ENCODE measurements at regions not wholly inside any gene's neighbourhood (a gene's known extent, or its start where the extent isn't known, plus 50 kb on each side); places are given as distances from the start of the nearest gene placed in this dataset.

DNA sequence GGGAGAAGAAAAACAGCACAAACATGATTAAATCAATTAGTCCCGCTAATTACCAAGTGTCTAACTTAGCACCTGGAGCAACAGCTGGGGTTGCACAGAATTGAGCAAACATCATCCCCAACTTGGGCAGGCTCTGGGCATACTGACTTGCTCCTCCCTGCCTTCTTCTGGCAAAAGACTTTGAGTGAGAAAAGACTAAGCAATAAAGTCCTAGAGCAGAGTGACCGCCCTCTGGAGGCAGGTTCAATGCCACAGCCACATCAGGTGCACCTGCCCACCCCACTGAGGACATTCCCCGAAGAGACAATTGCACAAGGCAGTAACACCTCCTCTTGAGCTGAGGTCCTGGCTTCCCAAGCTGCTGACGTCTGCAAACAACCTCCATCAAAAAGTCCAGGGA is 358.3 kb downstream of the SOX9 start (continued):
- TF ChIP-seq POLR2A (IDR thresholded peaks at IDR 0.05; ENCODE audit: low read length), result no peak
- TF ChIP-seq, protein P1, sequence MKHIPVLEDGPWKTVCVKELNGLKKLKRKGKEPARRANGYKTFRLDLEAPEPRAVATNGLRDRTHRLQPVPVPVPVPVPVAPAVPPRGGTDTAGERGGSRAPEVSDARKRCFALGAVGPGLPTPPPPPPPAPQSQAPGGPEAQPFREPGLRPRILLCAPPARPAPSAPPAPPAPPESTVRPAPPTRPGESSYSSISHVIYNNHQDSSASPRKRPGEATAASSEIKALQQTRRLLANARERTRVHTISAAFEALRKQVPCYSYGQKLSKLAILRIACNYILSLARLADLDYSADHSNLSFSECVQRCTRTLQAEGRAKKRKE (CRISPR knock-in tag; IDR thresholded peaks at IDR 0.05; ENCODE audit: low read depth), result no peak
- TF ChIP-seq RAD21 (conservative IDR thresholded peaks at IDR 0.05 in 1 of 2, IDR thresholded peaks at IDR 0.05 in 1 of 2), result peak; percentile 33 to 49; a peak in 3 of 5 replicates
- no peak for TF ChIP-seq BHLHE40 (IDR thresholded peaks at IDR 0.05; ENCODE audit: low read depth, low read length)
- TF ChIP-seq TFCP2L1 (CRISPR knock-in tag; IDR thresholded peaks at IDR 0.05), result no peak
- TF ChIP-seq CHD4 (IDR thresholded peaks at IDR 0.05; ENCODE audit: borderline replicate concordance), result no peak
- peak; percentile 16 for TF ChIP-seq MAFK (IDR thresholded peaks at IDR 0.05; ENCODE audit: partially characterized antibody)
- no peak for TF ChIP-seq POLR2AphosphoS2 (conservative IDR thresholded peaks at IDR 0.05; ENCODE audit: low read length)
- TF ChIP-seq, protein P2, sequence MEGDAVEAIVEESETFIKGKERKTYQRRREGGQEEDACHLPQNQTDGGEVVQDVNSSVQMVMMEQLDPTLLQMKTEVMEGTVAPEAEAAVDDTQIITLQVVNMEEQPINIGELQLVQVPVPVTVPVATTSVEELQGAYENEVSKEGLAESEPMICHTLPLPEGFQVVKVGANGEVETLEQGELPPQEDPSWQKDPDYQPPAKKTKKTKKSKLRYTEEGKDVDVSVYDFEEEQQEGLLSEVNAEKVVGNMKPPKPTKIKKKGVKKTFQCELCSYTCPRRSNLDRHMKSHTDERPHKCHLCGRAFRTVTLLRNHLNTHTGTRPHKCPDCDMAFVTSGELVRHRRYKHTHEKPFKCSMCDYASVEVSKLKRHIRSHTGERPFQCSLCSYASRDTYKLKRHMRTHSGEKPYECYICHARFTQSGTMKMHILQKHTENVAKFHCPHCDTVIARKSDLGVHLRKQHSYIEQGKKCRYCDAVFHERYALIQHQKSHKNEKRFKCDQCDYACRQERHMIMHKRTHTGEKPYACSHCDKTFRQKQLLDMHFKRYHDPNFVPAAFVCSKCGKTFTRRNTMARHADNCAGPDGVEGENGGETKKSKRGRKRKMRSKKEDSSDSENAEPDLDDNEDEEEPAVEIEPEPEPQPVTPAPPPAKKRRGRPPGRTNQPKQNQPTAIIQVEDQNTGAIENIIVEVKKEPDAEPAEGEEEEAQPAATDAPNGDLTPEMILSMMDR (IDR thresholded peaks at IDR 0.05), result peak; percentile 26

DNA sequence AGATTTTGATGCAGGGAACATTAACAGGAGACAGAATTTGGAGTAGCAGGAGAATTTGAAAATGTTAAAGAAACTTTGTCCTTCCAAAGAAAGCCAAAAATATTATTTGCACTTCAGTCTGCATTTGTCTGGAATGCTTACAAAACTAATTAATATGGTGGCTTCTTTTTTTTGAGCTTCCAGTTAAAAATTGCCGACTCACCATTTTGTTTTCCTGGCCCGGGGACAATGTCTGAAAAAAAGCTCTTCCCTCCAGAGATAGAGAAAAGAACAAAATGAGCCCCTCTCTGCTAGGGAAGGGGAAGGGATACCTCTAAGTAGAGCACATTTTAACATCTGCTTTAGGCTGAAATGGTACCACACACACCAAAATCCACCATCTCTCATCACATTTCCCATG is 360.8 kb downstream of the SOX9 start:
- peak; percentile 23 for FAIRE-seq
- ChIA-PET CTCF (interaction anchor here (1.2 to 1.8 kb wide), 2 partner anchors 50 to 56 kb away, joined by 3 to 4 read pairs; no protein-coding TSS in a partner anchor), POLR2A (no interaction called here)
- Histone ChIP-seq H3K27ac (0 out of 6 replicates have a peak overlapping the region, but pooled peaks of 1 of the 2 experiments have one; percentile 15), H3K4me2 (no peak overlapping the region), H3K4me1 (peaks cover 27% of the 10 kb centered on the region), H3K9me3 (0 out of 3 replicates have a peak, but pooled peaks cover 4% of the 10 kb centered on the region), H3K4me3 (no peak overlapping the region)
- WGBS (ENCODE audit: missing lambda C conversion rate), result 96% methylated on average over 2 of the region's 2 CpGs
- no peak for ATAC-seq
- TF ChIP-seq MAFK (IDR thresholded peaks at IDR 0.05; ENCODE audit: partially characterized antibody) (peak; percentile 97), NR3C1 (IDR thresholded peaks at IDR 0.05) (no peak), HOXB5 (CRISPR knock-in tag; IDR thresholded peaks at IDR 0.05) (no peak), SREBF2 (IDR thresholded peaks at IDR 0.05) (no peak), NFE2L2 (conservative IDR thresholded peaks at IDR 0.05; ENCODE audit: low read length) (peak; percentile 28; the same call in 1 of the 2 replicates)
- TF ChIP-seq, protein P3, sequence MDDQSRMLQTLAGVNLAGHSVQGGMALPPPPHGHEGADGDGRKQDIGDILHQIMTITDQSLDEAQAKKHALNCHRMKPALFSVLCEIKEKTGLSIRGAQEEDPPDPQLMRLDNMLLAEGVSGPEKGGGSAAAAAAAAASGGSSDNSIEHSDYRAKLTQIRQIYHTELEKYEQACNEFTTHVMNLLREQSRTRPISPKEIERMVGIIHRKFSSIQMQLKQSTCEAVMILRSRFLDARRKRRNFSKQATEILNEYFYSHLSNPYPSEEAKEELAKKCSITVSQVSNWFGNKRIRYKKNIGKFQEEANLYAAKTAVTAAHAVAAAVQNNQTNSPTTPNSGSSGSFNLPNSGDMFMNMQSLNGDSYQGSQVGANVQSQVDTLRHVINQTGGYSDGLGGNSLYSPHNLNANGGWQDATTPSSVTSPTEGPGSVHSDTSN (IDR thresholded peaks at IDR 0.05), result no peak
- TF ChIP-seq, protein P2 (IDR thresholded peaks at IDR 0.05), result no peak
- DNase-seq (ENCODE audit: low read depth in 1 of 2, low spot score in 1 of 2), result no peak

DNA sequence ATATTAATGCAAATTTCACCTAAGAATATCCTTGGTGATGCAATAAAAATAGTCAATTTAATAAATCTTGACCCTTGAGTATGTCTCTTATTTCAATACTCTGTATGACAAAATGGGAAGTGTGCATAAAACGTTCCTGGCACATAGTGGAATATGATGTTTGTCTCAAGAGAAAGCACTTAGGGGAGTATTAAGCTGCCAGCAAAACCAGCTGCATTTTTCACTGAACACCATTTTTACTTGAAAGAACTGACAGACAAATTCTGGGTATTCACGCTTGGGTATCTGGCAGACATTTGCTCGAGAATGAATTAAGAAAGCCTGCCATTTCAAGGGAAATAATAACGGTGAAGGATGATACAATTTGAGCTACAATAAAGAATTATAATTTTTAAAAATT is 364.8 kb downstream of the SOX9 start:
- 84% methylated on average over 4 of the region's 4 CpGs for WGBS (ENCODE audit: missing lambda C conversion rate)
- H3K27ac ChIP-seq, result no peak overlapping the region
- no peak overlapping the region for H3K4me2 ChIP-seq
- H3K4me1 ChIP-seq, result peaks cover 41% of the 10 kb centered on the region
- TF ChIP-seq BHLHE40 (IDR thresholded peaks at IDR 0.05; ENCODE audit: low read depth, low read length) (no peak), TFCP2L1 (CRISPR knock-in tag; IDR thresholded peaks at IDR 0.05) (no peak)
- TF ChIP-seq, protein P3 (IDR thresholded peaks at IDR 0.05), result no peak
- peaks cover 5% of the 10 kb centered on the region for H3K9me3 ChIP-seq
- DNase-seq (ENCODE audit: low read depth in 1 of 2, low spot score in 1 of 2) (no peak), FAIRE-seq (peak; percentile 87), ATAC-seq (no peak)
- POLR2A ChIA-PET, result no interaction called here
- no peak overlapping the region for H3K4me3 ChIP-seq
- CTCF ChIA-PET, result no interaction called here
